AG04449 (cell line): ENCODE measurements at regions not wholly inside any gene's neighbourhood (a gene's known extent, or its start where the extent isn't known, plus 50 kb on each side); places are given as distances from the start of the nearest gene placed in this dataset.

Experiments used
- CTCF ChIA-PET: fragments of 350-600 bp; formaldehyde crosslinking; extraction: SDS; loops from one replicate; lab custom pipeline; 2021; ENCODE audit warnings: antibody characterized with exemption; lab: Yijun Ruan, JAX
- POLR2A ChIA-PET: fragments of 400-600, 350-600 bp; formaldehyde crosslinking; extraction: SDS; loops from one replicate; lab custom pipeline; 2020; ENCODE audit warnings: antibody characterized with exemption, inconsistent platforms; lab: Yijun Ruan, JAX
- DNase-seq: peaks from one replicate; pipeline ENCODE4 v3.0.0-alpha.2; 2010; ENCODE audit warnings: low read depth, low spot score
- H3K4me3 ChIP-seq: 2 replicates; pipeline ENCODE4 v1.5.1; 2011; ENCODE audit warnings: low read depth, mild to moderate bottlenecking, control low read depth, low read length
- TF ChIP-seq, protein P1 (sequence below): IDR thresholded peaks from one replicate; pipeline ENCODE4 v1.5.1; 2011; ENCODE audit warnings: mild to moderate bottlenecking, moderate library complexity, low read length, control low read depth, inconsistent platforms; ENCODE audit not compliant: insufficient read depth; ENCODE audit errors: missing control alignments

DNA sequence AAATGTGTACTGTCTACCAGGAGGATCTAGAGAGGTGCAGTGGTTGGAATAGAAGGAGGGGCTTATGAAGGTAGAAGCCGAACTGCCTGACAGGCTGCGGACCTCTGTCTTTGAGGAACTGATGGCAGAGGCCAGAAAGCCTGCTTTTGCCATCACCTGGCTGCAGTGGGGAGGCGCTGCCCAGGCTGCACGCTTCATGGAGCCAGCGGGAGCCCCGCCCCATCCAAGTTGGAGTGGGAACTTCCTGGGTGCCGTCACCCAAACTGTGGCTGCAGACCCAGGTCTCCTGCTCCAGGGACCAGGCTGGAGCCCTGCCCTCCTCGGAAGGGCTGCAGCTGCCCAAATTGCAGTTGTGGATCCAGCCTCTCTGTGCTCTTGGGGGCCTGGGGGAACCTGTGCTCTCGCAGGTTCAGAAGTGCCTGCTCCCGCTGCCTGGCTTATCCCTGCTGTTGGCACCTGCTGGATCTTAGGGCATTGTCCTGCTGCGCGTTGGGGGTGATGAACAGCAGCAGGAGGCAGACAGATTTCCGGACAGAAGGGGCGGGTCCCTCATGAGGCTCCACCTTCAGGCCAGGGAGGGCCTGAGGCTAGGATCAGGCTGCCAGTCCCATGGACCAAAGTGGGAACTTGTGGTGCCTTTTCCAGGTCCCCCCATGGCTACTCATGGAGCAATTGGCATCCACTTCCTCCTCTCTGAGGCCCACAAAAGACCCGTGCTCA is 118.0 kb upstream of the PLPPR4 start:
- CTCF ChIA-PET = no interaction called here
- TF ChIP-seq, protein P1, sequence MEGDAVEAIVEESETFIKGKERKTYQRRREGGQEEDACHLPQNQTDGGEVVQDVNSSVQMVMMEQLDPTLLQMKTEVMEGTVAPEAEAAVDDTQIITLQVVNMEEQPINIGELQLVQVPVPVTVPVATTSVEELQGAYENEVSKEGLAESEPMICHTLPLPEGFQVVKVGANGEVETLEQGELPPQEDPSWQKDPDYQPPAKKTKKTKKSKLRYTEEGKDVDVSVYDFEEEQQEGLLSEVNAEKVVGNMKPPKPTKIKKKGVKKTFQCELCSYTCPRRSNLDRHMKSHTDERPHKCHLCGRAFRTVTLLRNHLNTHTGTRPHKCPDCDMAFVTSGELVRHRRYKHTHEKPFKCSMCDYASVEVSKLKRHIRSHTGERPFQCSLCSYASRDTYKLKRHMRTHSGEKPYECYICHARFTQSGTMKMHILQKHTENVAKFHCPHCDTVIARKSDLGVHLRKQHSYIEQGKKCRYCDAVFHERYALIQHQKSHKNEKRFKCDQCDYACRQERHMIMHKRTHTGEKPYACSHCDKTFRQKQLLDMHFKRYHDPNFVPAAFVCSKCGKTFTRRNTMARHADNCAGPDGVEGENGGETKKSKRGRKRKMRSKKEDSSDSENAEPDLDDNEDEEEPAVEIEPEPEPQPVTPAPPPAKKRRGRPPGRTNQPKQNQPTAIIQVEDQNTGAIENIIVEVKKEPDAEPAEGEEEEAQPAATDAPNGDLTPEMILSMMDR = no peak
- no peak overlapping the region for H3K4me3 ChIP-seq
- DNase-seq = no peak
- POLR2A ChIA-PET = no interaction called here

DNA sequence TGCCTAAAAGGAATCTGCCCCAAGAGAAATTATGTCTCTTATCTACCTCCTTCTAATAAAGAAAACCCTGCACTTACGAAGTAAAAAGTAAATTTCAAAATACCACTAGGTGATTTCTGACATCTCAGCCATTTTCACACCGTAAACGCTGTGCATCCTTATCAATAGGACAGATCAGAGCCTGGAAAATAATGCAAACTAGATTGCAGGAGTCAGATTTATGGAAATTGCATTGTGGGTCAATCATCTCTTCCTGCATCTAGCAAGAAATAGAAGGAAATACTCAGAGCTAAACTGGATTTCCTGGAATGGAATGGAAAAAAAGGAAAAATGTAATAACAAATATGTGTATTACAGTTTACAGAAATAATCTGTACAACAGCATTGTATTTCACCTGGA is 114.3 kb upstream of the PLPPR4 start:
- TF ChIP-seq, protein P1 = no peak
- no peak for DNase-seq
- ChIA-PET CTCF (no interaction called here), POLR2A (no interaction called here)
- H3K4me3 ChIP-seq = no peak overlapping the region

DNA sequence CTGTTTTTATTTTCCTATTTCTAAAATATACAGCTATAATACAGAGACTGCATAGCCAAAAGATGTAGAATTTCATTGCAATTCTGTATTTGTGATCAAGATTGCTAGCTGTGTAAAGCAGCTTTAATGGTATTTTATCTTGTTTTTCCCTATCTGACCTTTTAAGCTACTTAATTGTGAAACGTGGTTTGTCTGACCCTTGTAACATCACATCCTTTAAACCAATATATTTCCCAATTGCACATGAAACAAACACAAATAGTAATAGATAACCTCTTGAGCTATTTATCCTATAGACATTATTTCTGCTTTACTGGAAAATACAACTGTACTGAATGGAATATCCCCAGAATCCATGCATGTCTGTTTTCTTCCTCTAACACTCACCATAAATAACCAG is 112.2 kb upstream of the PLPPR4 start:
- H3K4me3 ChIP-seq = no peak overlapping the region
- DNase-seq = no peak
- POLR2A ChIA-PET = no interaction called here
- TF ChIP-seq, protein P1 = no peak
- CTCF ChIA-PET = no interaction called here

DNA sequence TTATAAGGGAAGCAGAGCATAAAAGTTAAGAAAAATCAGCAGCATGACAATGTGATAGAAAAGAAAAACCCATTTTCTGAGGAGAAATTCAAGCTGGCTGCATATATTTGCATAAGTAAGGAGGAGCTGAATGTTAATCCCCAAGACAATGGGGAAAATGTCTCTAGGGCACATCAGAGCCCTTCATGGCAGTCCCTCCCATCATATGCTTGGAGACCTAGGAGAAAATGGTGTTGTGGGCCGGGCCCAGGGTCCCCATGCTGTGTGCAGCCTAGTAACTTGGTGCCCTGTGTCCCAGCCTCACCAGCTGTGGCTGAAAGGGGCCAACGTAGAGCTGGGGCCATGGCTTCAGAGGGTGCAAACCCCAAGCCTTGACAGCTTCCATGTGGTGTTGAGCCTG is 100.6 kb upstream of the PLPPR4 start:
- TF ChIP-seq, protein P1 = no peak
- POLR2A ChIA-PET = no interaction called here
- no peak overlapping the region for H3K4me3 ChIP-seq
- DNase-seq = no peak
- CTCF ChIA-PET = no interaction called here

DNA sequence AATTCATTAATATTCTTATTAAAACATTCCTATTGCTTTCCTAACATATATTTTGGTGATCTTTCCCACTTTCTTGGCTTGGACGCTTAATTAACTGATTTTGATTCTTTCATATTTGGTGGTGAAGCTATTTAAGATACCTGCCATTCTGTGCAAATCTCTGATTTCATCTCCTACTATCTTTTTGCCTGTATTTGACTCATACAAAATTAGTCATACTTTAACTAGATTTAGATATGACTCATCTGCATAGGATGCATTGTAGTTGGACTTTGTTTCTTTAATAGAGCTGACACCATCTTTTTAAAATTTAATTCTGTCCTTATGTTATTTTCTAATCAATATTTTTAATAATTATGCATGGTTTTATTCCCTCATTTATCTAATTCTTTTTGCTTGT is 93.8 kb upstream of the PLPPR4 start:
- TF ChIP-seq, protein P1 = no peak
- no peak for DNase-seq
- H3K4me3 ChIP-seq = no peak overlapping the region
- ChIA-PET POLR2A (no interaction called here), CTCF (interaction anchor here (1.0 to 1.7 kb wide), 2 partner anchors 11 to 12 kb away, joined by 4 to 8 read pairs; no protein-coding TSS in a partner anchor)

DNA sequence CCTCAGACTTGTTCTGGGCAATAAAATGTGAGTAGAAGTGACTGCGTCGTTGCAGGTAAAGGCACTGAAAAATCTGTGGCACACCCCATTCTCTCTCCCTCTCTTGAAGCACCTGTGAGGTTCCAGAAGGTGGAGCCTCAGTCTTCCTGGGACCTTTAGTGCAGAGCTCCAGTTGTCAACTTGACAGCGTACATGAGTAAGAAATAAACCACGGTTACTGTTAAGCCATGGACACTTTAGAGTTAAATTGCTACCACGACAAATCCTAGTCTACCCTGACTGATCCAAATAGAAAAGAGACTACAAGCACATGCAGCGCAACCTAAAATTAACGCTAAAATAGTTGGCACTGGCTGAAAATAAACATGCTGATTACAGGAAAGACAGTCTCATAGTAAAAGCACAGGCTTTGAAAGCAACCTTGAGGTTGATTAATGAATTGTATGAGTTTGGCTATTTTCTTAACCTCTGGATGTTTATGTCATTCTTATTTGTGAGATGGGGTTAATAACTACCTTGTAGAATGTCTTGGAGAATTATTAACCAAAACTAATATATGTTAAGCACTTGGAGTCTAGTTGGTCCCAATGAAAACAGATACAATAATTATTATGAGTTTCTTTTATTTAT is 93.0 kb upstream of the PLPPR4 start:
- DNase-seq = no peak
- no peak overlapping the region for H3K4me3 ChIP-seq
- ChIA-PET POLR2A (no interaction called here), CTCF (interaction anchor here (1.1 to 1.7 kb wide), 2 partner anchors 10 to 536 kb away, joined by 3 to 8 read pairs; no protein-coding TSS in a partner anchor)
- TF ChIP-seq, protein P1 = no peak
